HG03378 (cell line): ENCODE measurements at regions not wholly inside any gene's neighbourhood (a gene's known extent, or its start where the extent isn't known, plus 50 kb on each side); places are given as distances from the start of the nearest gene placed in this dataset.
A peak's percentile ranks its signal among the peaks of the same experiment; 100 is the strongest.

ENCODE experiments used
- ATAC-seq: cut with Tn5 transposase; IDR thresholded peaks from one replicate; pipeline ENCODE4 v1.9.1; 2021; ENCODE audit warnings: mild to moderate bottlenecking, moderate library complexity; ENCODE audit not compliant: unreplicated experiment

- ATAC-seq, result peak; percentile 89
Observed at GRCh38 chr1:193806079-193807048, 620.0 kb upstream of the B3GALT2 start.

GRCh38 chr1:193799948-193800690 is 613.7 kb upstream of the B3GALT2 start:
- ATAC-seq, result no peak

GRCh38 chr1:193799371-193799770 is 613.0 kb upstream of the B3GALT2 start:
- no peak for ATAC-seq

GRCh38 chr1:193794239-193794638 is 607.8 kb upstream of the B3GALT2 start:
- ATAC-seq, result no peak

GRCh38 chr1:193791746-193792145 is 605.3 kb upstream of the B3GALT2 start:
- no peak for ATAC-seq

- no peak for ATAC-seq
Observed at GRCh38 chr1:193787061-193787460, 600.6 kb upstream of the B3GALT2 start.

GRCh38 chr1:193785850-193786420 is 599.5 kb upstream of the B3GALT2 start:
- no peak for ATAC-seq

- ATAC-seq, result no peak
Observed at GRCh38 chr1:193774536-193775323, 588.3 kb upstream of the B3GALT2 start.

- ATAC-seq, result no peak
Observed at GRCh38 chr1:193771596-193771995, 585.2 kb upstream of the B3GALT2 start.

- no peak for ATAC-seq
Observed at GRCh38 chr1:193769651-193770050, 583.2 kb upstream of the B3GALT2 start.

GRCh38 chr1:193767886-193768285 is 581.5 kb upstream of the B3GALT2 start:
- ATAC-seq, result no peak

GRCh38 chr1:193766329-193766728 is 579.9 kb upstream of the B3GALT2 start:
- no peak for ATAC-seq

- no peak for ATAC-seq
Observed at GRCh38 chr1:193763266-193763665, 576.9 kb upstream of the B3GALT2 start.

- no peak for ATAC-seq
Observed at GRCh38 chr1:193762236-193762635, 575.8 kb upstream of the B3GALT2 start.

GRCh38 chr1:193755441-193755840 is 569.0 kb upstream of the B3GALT2 start:
- ATAC-seq, result no peak

- ATAC-seq, result no peak
Observed at GRCh38 chr1:193754732-193755427, 568.5 kb upstream of the B3GALT2 start.

- ATAC-seq, result no peak
Observed at GRCh38 chr1:193754151-193754550, 567.7 kb upstream of the B3GALT2 start.

GRCh38 chr1:193753038-193753756 is 566.8 kb upstream of the B3GALT2 start:
- no peak for ATAC-seq

- no peak for ATAC-seq
Observed at GRCh38 chr1:193749868-193750267, 563.5 kb upstream of the B3GALT2 start.
